WERI-Rb-1 (cell line): ENCODE measurements at regions not wholly inside any gene's neighbourhood (a gene's known extent, or its start where the extent isn't known, plus 50 kb on each side); places are given as distances from the start of the nearest gene placed in this dataset.

Experiments used
- DNase-seq: peaks from one replicate; pipeline ENCODE4 v3.0.0-alpha.2; 2020
- H3K27ac ChIP-seq: fragments of 250-450 bp; sonication (Bioruptor Pico); 2 replicates; pipeline ENCODE4 v1.5.1; 2020; ENCODE audit warnings: mild to moderate bottlenecking, moderate library complexity
- H3K27me3 ChIP-seq: fragments of 250-450 bp; sonication (Bioruptor Pico); 2 replicates; pipeline ENCODE4 v1.5.1; 2021; ENCODE audit warnings: mild to moderate bottlenecking, low read depth, moderate library complexity; ENCODE audit not compliant: insufficient read depth, severe bottlenecking
- H3K36me3 ChIP-seq: fragments of 250-450 bp; sonication (Bioruptor Pico); 2 replicates; pipeline ENCODE4 v1.5.1; 2020; ENCODE audit warnings: mild to moderate bottlenecking, moderate library complexity
- H3K4me3 ChIP-seq: 2 replicates; pipeline ENCODE4 v1.5.1; 2011; ENCODE audit warnings: low read depth, mild to moderate bottlenecking, control low read depth, low read length
- H3K9me3 ChIP-seq: fragments of 250-450 bp; sonication (Bioruptor Pico); 2 replicates; pipeline ENCODE4 v1.5.1; 2021; ENCODE audit warnings: mild to moderate bottlenecking, moderate library complexity; ENCODE audit not compliant: severe bottlenecking
- TF ChIP-seq, protein P1 (sequence below): IDR thresholded peaks from 2 replicates; pipeline ENCODE4 v1.5.1; 2011; ENCODE audit warnings: low read depth, mild to moderate bottlenecking, control low read depth, inconsistent platforms, low read length

DNA sequence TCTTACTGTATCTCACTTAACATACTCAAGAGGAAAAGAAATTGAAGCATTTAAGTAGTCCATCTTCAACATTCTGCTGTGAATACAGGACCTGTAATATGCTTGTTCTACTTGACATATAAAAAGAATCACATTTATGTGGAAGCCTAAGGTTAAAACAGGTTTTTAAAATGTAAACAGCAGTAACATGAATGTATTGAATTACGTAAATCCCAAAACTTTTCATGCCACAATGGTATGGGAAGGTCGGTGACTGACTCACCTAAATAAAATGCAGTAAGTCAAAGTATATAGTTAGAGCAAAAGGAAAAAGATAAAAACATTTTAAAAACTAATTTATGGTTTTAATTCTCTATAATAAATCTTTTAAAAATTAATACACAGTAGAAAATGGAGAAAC, 115.7 kb upstream of the TJP1 start:
- TF ChIP-seq, protein P1, sequence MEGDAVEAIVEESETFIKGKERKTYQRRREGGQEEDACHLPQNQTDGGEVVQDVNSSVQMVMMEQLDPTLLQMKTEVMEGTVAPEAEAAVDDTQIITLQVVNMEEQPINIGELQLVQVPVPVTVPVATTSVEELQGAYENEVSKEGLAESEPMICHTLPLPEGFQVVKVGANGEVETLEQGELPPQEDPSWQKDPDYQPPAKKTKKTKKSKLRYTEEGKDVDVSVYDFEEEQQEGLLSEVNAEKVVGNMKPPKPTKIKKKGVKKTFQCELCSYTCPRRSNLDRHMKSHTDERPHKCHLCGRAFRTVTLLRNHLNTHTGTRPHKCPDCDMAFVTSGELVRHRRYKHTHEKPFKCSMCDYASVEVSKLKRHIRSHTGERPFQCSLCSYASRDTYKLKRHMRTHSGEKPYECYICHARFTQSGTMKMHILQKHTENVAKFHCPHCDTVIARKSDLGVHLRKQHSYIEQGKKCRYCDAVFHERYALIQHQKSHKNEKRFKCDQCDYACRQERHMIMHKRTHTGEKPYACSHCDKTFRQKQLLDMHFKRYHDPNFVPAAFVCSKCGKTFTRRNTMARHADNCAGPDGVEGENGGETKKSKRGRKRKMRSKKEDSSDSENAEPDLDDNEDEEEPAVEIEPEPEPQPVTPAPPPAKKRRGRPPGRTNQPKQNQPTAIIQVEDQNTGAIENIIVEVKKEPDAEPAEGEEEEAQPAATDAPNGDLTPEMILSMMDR = no peak
- Histone ChIP-seq H3K4me3 (no peak overlapping the region), H3K27me3 (no peaks in the 10 kb centered on the region), H3K36me3 (no peaks in the 10 kb centered on the region), H3K9me3 (no peaks in the 10 kb centered on the region), H3K27ac (no peak overlapping the region)
- no peak for DNase-seq

DNA sequence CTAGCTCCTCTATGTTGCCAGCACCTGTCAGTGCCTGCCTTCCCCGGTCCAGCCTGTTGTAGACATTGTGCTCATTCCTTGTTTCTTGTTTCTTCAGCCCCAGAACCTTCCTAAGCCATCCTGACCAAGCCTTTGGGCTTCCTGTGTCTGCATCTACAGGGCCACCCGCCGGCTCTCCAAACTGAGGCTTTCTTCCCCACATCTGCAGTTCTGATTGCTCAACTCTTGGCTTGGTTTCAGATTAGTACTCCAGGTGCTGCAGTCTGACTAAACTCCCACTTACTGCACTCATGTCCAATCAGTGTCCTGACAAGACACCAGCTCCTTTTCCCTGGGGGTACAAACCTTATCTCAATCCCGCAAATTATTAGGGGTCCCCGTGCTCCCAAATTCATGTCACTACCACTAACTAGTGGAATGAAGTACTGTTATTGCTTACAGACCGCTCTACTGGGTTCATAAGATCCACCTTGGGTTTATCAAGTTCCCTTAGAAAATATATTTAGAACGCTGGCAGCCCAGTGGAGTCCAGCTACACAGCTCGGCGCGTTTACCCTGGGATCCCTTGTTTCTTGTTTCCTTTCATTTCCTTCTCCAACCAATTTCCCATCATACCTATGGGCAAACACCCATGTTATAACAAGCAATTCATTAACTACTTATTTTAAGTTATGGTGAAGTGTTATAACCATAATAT, 114.2 kb upstream of the TJP1 start:
- Histone ChIP-seq H3K27me3 (no peaks in the 10 kb centered on the region), H3K4me3 (no peak overlapping the region), H3K9me3 (no peaks in the 10 kb centered on the region), H3K36me3 (no peaks in the 10 kb centered on the region), H3K27ac (no peak overlapping the region)
- TF ChIP-seq, protein P1 = no peak
- DNase-seq = no peak

DNA sequence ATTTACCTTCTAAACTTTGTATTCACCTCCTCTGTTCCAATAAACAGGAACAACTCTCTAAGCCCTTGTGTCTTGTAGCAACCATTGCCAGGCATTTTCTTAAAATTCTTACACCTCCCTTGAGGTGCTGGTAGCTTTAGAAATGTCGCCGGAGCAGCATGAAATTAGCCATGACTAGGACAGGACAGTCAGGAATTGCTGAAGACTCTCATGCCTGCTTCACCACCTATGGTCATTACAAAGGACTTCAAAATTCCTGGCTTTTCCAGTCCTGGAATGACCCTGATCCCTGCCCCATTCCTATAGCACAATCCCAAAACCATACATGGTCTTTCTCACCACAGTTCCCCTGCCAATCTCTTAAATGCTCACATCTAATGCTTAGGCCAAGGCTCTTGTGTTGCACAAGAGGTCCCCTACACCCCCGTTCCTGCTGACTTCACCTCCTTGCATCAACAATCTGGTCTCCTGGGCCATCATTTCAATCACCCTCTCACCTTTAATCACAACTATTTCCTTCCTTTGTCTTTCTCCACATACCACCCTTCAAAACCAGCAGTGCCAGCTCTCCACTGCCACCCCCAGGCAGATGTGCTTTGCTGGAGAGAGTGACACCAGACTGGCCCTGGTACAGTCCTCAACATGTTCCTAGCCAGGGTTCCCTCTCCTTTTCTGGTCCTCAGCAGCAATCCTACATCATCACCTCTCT, 113.2 kb upstream of the TJP1 start:
- DNase-seq = no peak
- Histone ChIP-seq H3K36me3 (no peaks in the 10 kb centered on the region), H3K27me3 (no peaks in the 10 kb centered on the region), H3K4me3 (no peak overlapping the region), H3K9me3 (no peaks in the 10 kb centered on the region), H3K27ac (no peak overlapping the region)
- TF ChIP-seq, protein P1 = peak; percentile 29; the same call in 1 of the 2 replicates

DNA sequence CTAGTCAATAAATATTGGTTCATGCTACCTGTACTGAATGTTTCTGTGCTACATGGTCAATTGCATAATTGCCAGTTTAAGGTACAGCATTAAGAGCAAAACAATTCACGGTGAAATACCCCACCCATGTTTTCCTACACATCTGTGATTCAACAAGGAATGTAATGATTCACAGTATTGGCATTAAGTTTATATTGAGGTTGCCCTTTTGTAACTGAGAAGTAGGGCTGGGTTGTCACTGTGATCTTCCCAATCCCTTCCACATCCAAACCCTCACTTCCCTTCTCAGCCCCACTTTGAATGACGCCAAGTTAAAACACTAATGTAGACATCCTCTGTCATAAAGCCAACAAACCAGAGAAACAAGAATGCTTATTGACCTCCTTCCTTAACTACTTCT, 112.0 kb upstream of the TJP1 start:
- H3K4me3 ChIP-seq = no peak overlapping the region
- no peaks in the 10 kb centered on the region for H3K36me3 ChIP-seq

DNA sequence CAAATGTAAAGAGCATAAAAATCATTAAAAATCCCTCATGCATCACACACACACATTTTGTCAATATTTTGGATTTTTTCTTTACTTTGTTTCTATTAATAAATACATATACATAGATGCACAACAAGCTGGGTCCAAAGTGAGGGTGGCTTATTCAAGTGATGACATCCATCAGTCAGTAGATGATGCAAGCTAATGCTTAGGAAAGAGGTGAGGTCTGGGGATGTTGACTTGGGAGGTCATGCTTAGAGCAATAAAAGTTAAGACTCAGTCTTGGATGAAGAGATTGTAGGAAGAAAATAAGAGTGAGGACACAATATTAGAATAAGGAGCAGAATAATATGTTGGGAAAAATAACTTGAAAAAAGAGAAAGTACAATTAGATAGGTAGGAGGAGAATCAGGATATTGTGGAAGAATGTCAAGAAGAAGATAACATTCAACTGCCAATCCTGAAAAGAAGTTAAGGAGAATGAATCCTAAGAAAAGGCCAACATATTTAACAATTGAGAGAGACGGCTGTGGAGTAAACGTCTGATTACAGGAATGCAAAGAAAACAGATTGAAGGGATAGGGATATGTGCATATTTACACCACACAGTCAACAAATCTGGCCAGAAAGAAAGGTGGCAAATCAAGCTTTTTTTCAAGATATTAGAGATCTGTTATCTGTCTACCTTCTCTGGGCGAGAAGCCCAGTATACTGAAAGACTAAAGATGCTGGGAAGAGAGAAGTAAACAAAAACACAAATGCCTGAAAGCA, 111.0 kb upstream of the TJP1 start:
- DNase-seq = no peak
- no peak overlapping the region for H3K27ac ChIP-seq
- TF ChIP-seq, protein P1 = no peak
- H3K4me3 ChIP-seq = no peak overlapping the region
- H3K27me3 ChIP-seq = no peaks in the 10 kb centered on the region
- no peaks in the 10 kb centered on the region for H3K9me3 ChIP-seq
- no peaks in the 10 kb centered on the region for H3K36me3 ChIP-seq

More for the DNA sequence above, 112.0 kb upstream of the TJP1 start:
- Histone ChIP-seq H3K27me3 (no peaks in the 10 kb centered on the region), H3K27ac (no peak overlapping the region), H3K9me3 (no peaks in the 10 kb centered on the region)
- TF ChIP-seq, protein P1 = no peak
- DNase-seq = no peak
